C4-2B (cell line): ENCODE measurements at regions not wholly inside any gene's neighbourhood (a gene's known extent, or its start where the extent isn't known, plus 50 kb on each side); places are given as distances from the start of the nearest gene placed in this dataset.

Source experiments
- ZFX ChIP-seq: fragments of 450-650 bp; IDR thresholded peaks from 2 replicates; pipeline ENCODE4 v1.6.1; 2017
- TF ChIP-seq, protein P1 (sequence below): fragments of 450-650 bp; conservative IDR thresholded peaks from 2 replicates; pipeline ENCODE4 v1.5.1; 2017; ENCODE audit warnings: mild to moderate bottlenecking

DNA sequence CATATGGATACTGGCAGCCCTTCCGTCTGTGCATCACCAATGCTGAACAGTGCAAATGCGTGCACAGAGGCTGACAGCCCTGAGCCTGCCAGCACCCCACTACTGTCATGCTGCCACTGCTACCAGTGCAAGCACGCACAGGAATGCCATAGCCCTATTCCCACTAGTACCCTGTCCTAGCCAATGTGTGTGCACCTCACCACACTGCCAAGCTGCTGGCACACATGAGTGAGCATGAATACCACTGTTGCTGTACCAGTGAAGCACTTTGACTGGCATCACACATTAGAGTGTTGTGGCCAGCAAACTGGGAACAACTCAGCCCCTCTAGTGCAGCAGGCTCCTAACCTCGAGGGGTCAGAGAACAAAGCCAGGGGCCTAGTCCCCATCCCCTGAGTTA lies 102.9 kb upstream of the PCDH10 start:
- TF ChIP-seq, protein P1, sequence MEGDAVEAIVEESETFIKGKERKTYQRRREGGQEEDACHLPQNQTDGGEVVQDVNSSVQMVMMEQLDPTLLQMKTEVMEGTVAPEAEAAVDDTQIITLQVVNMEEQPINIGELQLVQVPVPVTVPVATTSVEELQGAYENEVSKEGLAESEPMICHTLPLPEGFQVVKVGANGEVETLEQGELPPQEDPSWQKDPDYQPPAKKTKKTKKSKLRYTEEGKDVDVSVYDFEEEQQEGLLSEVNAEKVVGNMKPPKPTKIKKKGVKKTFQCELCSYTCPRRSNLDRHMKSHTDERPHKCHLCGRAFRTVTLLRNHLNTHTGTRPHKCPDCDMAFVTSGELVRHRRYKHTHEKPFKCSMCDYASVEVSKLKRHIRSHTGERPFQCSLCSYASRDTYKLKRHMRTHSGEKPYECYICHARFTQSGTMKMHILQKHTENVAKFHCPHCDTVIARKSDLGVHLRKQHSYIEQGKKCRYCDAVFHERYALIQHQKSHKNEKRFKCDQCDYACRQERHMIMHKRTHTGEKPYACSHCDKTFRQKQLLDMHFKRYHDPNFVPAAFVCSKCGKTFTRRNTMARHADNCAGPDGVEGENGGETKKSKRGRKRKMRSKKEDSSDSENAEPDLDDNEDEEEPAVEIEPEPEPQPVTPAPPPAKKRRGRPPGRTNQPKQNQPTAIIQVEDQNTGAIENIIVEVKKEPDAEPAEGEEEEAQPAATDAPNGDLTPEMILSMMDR, result no peak
- TF ChIP-seq ZFX, result no peak
